ENCODE measurements at regions not wholly inside any gene's neighbourhood (a gene's known extent, or its start where the extent isn't known, plus 50 kb on each side); places are given as distances from the start of the nearest gene placed in this dataset.

DNA sequence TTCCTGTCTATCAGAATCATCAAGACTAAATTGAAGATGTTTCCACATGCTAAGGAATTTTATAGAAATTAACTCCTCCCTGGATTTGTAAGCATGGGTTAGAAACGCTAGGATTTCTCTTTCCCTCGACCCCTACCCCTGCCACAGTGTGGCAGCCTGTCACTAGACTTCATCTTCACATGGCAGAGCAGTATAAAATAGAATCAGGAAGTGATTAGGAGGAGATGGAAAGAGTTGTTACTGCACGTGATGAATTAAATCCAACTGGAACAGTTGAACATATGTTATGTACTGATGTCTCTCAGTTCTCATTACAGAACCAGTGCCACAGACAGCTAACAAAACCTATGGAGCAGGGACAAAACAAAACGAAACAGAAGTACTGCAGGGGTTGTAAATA, 130.0 kb upstream of the BNIP2 start:
- TF ChIP-seq, protein P1, sequence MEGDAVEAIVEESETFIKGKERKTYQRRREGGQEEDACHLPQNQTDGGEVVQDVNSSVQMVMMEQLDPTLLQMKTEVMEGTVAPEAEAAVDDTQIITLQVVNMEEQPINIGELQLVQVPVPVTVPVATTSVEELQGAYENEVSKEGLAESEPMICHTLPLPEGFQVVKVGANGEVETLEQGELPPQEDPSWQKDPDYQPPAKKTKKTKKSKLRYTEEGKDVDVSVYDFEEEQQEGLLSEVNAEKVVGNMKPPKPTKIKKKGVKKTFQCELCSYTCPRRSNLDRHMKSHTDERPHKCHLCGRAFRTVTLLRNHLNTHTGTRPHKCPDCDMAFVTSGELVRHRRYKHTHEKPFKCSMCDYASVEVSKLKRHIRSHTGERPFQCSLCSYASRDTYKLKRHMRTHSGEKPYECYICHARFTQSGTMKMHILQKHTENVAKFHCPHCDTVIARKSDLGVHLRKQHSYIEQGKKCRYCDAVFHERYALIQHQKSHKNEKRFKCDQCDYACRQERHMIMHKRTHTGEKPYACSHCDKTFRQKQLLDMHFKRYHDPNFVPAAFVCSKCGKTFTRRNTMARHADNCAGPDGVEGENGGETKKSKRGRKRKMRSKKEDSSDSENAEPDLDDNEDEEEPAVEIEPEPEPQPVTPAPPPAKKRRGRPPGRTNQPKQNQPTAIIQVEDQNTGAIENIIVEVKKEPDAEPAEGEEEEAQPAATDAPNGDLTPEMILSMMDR (IDR thresholded peaks at IDR 0.05; ENCODE audit: borderline replicate concordance, extremely low read depth, low read length, poor library complexity, severe bottlenecking): peak; percentile 18
- TF ChIP-seq EZH2 (IDR thresholded peaks at IDR 0.05; ENCODE audit: borderline replicate concordance, low read depth, low read length, severe bottlenecking): no peak
